ENCODE measurements at regions not wholly inside any gene's neighbourhood (a gene's known extent, or its start where the extent isn't known, plus 50 kb on each side); places are given as distances from the start of the nearest gene placed in this dataset.
"Not testable (repeated sequence)": the region's sequence is repeated elsewhere in the genome, so short reads cannot be mapped to it uniquely, and the experiment has no call there.

DNA sequence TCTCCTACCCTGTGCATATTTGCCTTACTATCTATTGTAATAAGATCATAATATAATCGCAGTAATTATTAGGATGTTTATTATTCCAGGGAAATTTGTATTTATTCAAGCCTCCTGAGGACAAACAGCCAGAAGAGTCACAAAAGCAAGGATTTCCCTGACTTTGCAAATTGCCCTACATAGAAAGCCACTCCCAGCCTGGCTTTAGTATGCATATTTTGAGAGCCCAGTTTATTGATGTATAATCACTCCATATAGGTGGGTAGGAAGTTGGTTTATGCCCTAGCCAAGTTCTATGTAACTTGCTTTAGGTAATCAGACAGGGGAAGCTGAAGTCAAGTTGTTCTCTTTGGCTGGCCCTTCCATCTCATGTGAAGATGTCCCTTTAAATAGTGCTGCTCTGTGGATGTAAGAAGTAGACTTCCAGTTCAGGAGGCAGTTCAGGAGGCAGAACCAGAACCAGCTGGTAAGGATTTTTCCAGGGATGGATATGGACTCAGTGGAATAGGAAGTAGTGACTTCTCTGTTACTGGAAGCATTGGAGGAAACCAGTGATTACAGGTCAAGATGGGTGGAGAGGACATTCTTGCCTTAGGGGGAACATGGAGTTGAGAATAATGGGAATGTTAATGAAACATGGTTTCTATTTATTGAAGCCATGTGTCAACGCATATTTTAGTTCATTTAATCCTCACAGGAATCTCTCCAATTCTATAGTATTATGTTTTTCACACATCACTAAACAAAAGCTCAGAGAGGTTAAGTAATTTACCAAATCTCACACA, 70.5 kb upstream of the KIT start:
- no peak for DNase-seq

DNA sequence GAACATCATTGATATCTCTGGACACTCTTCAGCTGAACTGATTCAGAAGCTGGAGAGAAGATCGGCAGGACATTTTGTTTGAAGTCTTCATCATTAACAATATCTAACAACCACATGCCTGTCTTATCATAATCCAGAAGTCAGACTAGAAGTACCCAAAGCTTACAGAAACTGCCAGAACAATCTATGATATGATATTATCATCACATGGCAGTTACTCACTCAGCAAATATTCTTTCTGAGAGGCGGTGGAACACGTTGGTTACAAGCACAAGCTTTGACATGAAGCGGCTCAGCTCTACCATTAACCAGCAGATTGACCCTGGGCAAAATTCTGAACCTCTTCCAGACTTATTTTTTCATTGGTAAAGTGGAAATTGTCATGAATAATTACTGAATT, 69.4 kb upstream of the KIT start:
- peak; percentile 33 for DNase-seq

DNA sequence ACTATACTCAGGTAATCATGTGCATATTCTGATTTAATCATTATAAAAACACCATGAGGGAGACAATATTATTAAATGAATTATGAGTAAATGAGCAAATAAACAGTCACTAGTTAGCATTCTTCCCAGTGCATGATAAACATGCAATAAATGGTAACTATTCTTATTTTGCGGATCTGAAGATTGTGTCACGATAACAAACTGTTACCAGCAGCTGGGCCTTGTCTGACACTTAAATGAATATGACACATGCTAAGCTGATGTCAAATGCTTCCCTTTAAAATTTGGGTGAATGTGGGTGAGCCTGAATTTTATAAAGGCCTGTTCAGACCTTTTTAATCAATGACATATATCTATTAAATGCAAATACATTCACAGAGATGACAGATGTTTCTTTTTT, 68.2 kb upstream of the KIT start:
- DNase-seq: no peak

DNA sequence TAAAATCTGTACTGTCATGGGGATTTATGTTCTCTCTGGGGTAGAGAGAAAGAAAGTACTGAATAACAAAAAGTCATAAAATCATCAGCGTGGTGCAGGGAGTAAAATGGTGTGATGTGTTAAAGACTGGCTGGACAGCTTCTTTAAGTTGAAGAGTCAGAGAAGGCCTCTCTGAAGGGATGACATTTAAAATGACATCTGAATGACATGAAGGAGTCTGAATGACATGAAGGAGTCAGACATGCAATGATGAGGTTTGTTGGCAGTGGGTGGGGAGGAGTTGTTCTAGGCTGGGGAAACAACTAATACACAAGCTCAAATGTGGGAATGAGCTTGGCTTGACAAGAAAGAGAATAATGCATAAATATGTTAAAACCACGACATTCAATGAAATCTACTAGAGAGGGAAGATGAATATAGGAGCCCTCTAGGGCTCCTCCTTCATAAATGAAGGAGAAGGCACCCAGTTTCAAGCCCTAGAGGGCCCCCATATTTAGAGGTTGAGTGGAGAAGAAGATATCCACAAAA, 63.9 kb upstream of the KIT start:
- DNase-seq: no peak

DNA sequence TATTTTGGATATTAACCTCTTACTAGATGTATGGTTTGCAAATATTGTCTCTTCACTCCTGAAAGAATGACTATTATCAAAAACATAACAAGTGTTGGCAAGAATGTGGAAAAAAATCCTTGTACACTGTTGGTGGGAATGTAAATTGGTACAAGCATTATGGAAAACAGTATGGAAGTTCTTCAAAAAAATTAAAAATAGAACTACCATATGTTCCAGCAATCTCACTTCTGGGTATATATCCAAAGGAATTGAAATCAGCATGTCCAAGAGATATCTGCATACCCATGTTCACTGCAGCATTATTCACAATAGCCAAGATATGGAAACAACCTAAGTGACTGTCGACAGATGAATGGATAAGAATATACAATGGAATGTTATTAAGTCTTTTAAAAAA, 61.6 kb upstream of the KIT start:
- DNase-seq: no peak

DNA sequence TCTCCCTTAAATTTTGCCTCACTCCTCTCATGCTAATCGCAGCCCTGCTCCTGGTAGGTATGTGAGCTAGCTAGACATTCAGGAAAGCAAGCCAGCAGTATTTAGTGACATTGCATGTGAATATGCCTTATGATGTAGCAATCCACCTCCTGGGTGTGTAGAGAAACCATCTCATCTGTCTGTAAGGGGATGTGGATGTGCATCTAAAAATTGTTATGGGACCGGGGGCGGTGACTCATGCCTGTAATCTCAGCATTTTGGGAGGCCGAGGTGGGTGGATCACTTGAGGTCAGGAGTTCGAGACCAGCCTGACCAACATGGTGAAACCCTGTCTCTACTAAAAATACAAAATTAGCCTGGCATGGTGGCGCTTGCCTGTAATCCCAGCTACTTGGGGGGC, 60.1 kb upstream of the KIT start:
- not testable (repeated sequence) for DNase-seq

DNA sequence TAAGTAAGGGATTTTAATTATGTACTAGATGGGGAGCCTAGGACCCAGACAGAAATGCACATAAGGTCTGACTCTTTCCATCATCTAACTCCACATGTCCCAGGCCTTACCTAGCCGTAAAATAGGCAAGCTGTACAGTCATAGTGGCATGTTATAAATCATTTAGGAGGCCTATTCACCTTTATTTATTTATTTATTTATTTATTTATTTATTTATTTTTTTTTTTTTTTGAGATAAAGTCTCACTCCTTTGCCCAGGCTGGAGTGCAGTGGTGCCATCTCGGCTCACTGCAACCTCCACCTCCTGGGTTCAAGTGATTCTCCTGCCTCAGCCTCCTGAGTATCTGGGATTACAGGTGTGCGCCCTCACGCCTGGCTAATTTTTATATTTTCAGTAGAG, 55.6 kb upstream of the KIT start:
- DNase-seq: not testable (repeated sequence)

DNA sequence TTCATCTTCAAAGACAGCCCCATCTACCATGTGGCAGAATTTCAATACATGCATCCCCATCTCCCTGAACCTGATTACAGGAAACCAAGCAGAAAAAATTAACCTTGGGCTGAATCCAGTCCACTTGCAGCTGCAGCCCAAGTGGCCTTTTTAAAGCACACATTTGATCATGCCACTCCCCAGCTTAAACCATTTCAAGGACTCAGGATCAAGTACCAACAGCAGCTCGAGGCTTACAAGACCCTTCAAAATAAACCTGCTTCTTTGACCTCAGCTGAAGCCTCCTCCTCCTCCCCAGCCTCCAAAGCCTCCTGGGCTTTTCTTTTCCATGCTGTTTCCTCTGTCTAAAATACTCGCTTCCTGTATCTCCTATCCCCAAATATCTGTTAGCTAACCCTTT, 50.7 kb upstream of the KIT start:
- no peak for DNase-seq

DNA sequence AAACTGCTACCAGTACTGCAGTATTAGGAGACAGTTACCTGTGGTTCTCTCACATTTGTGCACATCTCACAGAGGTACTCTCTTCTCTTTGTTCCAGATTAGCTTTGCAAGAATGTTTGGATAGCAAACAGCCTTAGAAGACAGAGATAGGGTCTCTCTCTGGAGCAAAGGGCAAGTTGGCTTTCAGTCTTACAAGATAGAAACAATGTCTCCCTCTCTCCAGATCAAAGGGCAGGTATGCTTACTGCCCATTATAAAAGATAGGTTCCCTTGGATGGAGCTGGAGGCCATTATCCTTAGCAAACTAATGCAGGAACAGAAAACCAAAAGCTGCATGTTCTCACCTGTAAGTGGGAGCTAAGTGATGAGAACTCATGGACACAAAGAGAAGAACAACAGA, 50.2 kb upstream of the KIT start:
- no peak for DNase-seq
